Right renal cortex interstitium (tissue), 3 donors: ENCODE measurements at regions not wholly inside any gene's neighbourhood (a gene's known extent, or its start where the extent isn't known, plus 50 kb on each side); places are given as distances from the start of the nearest gene placed in this dataset.

Experiments
- DNase-seq, 3 donors: peaks; one replicate each; pipeline ENCODE4 v3.0.0-alpha.2; 2013; ENCODE audit warnings: low read depth in 3 of 3, low spot score in 2 of 3

DNA sequence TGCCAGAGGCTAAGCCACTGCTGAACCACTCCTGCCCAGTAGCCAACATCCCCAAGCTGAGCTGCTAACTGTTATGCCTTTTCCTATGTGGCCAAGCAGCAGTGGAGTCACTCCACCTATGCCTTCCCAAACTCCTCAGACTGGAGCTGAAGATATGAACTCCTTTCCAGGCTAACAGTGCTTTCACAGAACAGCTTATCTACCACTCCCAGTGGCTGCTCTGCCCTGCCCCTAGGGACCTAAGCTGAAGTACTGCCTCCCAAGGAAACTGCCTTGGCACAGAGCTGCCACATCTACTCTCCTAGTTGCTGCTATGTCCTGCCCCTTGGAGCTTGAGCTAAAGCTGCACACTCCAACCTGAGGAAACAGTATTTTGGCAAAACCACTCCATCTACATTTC is 275.9 kb downstream of the RBM43 start:
- no peak for DNase-seq

DNA sequence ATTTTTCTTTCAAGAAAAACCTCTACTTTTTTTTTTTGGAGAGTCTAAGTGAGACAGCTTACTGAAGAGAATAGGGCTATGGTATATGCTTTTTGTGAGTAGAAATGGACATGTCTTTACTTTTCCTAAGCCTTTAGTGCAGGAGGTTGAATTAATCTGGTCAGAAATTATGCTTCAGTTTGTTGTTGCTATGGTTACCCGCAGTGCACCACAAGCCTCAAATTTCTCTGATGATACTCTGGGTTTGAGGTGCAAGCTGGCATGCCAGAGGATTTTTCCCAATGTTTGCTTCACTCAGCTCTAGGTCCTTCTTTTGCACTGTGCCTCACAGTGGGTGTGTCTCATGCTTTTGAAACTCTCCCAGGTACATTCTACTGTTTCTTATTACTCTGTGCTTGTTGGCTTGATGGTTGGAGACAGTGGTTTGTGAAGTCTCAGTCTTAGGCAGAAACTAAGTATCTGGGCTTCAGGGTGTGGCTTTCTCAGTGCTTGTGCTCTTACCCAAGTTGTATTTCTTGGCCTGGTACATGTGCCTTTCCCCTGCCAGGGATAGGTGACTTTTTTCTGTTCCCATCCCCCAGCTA is 278.3 kb downstream of the RBM43 start:
- no peak for DNase-seq

GRCh38 chr2:150981826-150982225 is 279.8 kb downstream of the RBM43 start:
- no peak for DNase-seq

DNA sequence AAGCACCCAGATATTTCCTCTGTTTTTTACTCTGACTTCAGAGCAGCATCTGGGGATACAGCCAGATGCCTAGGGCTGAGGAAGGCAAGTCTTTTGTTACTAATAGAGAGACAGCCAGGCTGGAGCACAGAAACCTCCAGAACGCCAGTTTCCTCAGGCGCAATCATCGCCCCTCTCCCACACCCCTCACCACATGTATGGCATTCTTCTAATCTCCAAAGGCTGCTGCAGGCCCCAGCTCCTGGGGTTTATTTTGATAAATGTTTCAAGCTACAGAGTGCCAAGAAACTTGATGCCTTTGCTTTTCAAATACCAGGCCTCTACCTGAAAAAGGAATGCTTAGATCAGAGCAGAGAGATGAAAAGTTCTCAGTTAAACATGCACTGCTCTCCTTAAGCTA is 283.6 kb downstream of the RBM43 start:
- DNase-seq, result no peak

DNA sequence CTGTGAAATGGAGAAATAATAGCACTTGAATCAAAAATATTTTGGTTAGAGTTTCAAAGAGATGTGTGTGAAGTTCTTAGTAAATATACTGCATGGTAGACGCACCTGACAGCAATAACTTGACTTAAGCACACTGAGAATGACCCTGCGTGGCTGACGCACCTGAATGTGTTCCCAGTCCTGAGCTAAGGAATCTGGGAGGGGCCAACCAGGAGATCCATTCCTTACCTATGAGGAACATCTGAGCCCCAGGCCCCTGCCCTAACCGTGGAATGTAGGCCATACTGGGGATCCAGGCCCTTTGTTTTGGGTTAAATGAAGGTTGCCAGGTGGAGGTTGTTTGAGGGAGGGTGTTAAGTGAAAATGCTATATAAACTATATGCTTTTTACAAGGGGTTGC is 284.4 kb downstream of the RBM43 start:
- DNase-seq, result no peak

GRCh38 chr2:150976604-150977003 is 285.1 kb downstream of the RBM43 start:
- DNase-seq, result no peak

DNA sequence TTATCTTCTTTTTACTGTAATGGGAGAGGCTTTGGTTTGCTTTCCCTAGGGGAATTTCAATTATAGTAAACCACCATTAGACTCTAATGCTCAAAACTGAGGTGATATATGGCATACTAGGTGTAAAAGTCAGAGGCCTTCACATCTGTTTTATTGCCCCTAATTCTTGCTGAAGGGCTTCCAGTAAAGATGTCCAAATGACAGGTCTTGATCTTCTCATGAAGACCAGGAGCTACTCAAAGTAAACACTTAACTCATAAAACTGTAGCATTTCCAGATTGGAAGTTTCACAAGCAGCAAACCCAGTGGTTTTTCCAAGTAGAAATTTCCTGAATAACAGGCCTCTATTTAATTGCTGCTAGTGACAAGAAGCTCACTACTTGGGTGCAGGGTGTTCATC is 286.8 kb downstream of the RBM43 start:
- no peak for DNase-seq

DNA sequence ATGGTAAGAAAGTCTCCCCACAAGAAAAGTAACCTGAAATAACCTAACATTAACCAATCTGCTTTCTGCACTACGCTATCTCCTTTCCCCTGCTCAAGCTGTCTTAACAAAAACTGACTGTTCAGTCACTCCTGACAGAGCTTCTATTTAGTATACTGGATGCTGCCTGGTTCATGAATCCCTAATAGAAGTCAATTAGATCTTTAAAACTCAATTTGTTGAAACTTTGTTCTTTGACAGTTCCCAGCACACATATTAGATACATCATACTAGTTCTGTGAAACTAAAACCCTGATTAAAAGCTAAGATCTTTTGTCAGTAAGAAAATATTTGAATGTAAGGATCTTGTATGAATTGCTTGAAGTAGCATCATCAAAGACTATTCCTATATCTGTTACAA is 287.4 kb downstream of the RBM43 start:
- DNase-seq, result no peak

DNA sequence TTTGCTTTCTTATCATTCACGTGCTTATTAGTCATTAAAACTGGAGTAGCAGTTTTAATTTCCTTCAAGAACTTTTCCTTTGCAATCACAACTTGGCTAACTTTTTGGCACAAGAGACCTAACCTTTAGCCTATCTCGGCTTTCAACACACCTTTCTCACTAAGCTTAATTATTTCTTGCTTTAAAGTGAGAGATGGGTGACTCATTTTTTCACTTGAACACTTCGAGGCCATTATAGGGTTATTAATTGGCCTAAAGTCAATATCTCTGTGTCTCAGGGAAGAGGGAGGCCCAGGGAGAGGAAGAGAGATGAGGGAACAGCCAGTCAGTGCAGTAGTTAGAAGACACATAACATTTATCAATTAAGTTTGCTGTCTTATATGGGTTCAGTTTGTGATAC is 289.8 kb downstream of the RBM43 start:
- DNase-seq, result no peak

DNA sequence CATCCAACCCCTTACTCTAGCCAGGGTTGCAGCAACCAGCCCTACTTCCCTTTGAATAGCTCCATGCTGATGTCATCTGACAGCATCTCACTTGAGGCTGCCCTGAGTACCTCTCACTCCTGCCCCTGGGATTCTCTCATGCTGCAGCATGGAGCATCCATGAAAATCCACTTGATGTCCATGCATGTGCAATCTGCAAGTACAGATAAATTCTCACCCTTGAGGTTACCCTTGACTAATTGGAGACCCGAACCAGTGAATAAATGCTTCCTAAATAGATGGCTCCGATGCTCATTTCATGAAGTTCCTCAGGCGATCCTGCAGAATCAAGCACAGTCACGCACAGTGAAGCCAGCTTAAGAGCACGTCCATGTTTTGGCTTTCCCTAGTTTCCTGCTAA is 298.3 kb downstream of the RBM43 start:
- no peak for DNase-seq

DNA sequence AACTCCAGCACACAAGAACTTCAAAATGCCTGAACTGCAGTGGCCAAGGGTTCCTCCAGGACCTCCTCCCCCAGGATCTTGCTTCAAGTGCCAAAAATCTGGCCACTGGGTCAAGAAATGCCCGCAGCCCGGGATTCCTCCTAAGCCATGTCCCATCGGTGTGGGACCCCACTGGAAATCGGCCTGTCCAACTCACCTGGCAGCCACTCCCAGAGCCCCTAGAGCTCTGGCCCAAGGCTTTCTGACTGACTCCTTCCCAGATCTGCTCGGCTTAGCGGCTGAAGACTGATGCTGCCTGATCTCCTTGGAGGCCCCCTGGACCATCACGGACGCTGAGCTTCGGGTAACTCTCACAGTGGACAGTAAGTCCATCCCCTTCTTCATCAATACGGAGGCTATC is 306.4 kb downstream of the RBM43 start:
- DNase-seq, result no peak

- no peak for DNase-seq
Observed at GRCh38 chr2:150946831-150947230, 314.8 kb downstream of the RBM43 start.

DNA sequence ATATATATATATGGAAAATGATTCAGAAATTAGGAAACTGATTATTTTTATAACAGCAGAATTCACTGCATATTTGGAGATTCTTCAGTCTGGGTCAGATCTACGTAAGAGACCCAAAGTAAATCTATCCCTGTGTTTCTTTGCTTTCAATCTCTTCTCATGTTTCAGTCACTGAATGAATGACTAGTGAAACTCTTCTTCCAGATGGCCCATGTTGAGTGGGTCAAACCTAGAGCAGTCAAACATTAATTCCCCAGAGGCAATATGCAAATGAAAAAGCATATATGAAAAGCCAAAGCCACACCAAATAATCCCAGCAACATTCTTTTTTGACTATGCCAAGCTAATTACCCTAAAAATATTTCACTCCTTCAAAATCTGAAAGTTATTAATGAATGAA is 317.3 kb downstream of the RBM43 start:
- no peak for DNase-seq

DNA sequence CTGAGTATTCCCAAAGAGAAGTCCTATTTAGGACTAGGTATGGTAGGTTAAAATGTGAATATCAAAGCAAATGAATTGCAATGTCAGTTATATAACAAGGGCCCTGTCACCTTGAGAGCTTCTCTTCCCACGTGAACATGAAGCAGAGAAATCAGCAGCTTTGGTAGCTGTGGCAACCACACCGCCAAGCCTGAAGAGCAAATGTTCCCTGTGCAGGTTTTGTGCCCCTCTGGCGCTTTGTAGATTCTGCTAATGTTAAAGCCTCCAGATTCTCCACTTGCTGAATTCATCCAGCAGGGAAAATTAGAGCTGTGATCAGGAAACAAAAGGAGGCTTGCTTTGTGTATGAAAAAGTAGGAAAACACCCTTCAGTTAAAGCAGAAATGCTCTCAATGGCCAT is 322.6 kb downstream of the RBM43 start:
- DNase-seq, result no peak

DNA sequence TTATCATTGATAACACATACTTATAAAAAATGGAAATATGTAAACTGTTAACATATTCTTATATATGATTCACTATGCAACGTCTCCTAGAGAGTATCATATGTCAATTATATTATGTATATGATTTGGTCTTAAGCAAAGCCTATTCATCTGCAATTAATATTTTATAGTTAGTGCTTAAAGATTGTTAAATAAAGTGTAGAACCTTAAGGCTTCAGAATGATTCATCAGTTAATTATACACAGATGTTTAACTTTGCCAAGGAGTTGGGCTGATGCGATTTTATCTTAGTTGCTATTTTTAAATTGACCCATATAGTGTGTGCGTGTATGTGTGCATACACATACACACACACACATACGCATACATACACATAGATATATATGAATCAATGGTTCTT is 323.1 kb downstream of the RBM43 start:
- DNase-seq, result no peak

- no peak for DNase-seq
Observed at GRCh38 chr2:150937030-150937429, 324.6 kb downstream of the RBM43 start.

DNA sequence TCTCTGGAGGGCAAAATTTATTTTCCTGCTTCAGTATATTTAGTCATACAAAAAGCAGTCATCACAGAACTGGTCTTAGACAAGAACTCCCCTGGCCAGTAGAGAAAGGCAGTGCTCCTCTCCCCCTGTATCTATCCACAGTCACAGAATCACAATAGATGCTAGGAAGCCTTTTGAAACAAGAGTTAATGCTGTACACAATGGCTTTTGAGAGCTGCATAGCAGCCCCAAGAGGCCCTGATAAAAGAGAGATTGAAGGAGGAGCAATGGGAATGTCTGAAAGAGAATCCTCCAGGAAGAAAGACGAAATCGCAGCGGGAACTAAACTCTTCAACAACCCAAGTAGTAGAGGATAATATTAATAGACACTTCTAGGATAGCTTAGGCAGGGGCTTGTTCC is 330.2 kb downstream of the RBM43 start:
- DNase-seq, result no peak

GRCh38 chr2:150925611-150926010 is 336.1 kb downstream of the RBM43 start:
- no peak for DNase-seq

GRCh38 chr2:150924878-150925277 is 336.8 kb downstream of the RBM43 start:
- DNase-seq, result no peak

- DNase-seq, result no peak
Observed at GRCh38 chr2:150919901-150920300, 341.8 kb downstream of the RBM43 start.

- no peak for DNase-seq
Observed at GRCh38 chr2:150917961-150918713, 343.5 kb downstream of the RBM43 start.

DNA sequence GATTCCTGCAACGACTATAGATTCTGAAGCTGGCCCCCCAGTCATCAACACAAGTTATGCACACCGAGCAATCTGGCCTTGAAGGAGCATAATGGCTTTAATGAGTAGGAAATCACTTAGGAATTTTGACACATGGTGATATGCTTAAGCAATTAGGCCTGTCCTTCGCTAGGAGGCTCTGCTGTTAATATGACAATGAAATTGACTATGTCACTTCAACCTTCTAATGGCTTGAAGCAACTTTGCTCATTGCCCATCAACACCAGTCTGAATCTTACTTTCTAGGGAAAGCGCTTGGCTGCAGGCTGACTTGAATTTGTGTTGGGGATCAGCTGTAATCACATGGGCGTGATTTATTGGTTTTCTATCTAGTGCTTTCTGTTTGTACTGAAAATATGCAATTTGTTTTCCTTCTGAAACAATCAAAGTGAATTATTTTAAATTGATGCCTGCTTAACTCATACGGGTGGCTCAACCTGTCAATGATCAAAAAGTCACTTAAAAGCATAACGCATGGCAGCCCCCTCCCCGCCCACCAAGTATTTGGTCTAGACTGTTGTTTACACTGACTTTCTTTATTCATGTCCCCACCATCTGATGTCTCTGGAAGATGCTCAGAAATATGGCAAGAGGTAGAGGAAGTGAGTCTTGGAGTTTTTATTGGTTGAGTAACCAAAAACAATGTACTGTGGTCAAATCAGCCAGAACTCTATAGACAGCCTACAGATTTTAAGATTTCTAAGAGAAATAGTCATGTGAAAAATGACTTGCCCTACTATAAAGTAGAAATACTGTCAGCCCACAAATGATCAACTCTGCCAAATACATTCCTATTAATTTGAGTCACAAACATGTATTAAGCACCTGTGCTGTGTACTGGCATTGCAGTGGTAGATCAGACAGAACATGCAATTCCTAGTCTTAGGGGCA is 344.9 kb downstream of the RBM43 start:
- DNase-seq, result no peak
